HUES6 (cell line): ENCODE measurements at regions not wholly inside any gene's neighbourhood (a gene's known extent, or its start where the extent isn't known, plus 50 kb on each side); places are given as distances from the start of the nearest gene placed in this dataset.

Experiments used
- H3K27ac ChIP-seq: 2 replicates; pipeline ENCODE4 v1.7.0; 2013; ENCODE audit warnings: low read depth, mild to moderate bottlenecking, low read length, inconsistent platforms
- H3K27me3 ChIP-seq: 2 replicates; pipeline ENCODE4 v1.6.1; 2013; ENCODE audit warnings: low read length; ENCODE audit not compliant: control insufficient read depth, insufficient read depth
- H3K36me3 ChIP-seq: 2 replicates; pipeline ENCODE4 v1.6.1; 2013; ENCODE audit warnings: low read length; ENCODE audit not compliant: control insufficient read depth, insufficient read depth
- H3K4me1 ChIP-seq: 2 replicates; pipeline ENCODE4 v1.6.1; 2013; ENCODE audit warnings: low read length; ENCODE audit not compliant: control insufficient read depth, insufficient read depth
- H3K4me3 ChIP-seq: 2 replicates; pipeline ENCODE4 v1.5.1; 2013; ENCODE audit warnings: low read depth, low read length
- H3K9ac ChIP-seq: one replicate; pipeline ENCODE4 v1.6.1; 2013; ENCODE audit warnings: mild to moderate bottlenecking, low read length
- H3K9me3 ChIP-seq: 2 replicates; pipeline ENCODE4 v1.6.1; 2013; ENCODE audit warnings: low read depth, low read length; ENCODE audit not compliant: control insufficient read depth, insufficient read depth

DNA sequence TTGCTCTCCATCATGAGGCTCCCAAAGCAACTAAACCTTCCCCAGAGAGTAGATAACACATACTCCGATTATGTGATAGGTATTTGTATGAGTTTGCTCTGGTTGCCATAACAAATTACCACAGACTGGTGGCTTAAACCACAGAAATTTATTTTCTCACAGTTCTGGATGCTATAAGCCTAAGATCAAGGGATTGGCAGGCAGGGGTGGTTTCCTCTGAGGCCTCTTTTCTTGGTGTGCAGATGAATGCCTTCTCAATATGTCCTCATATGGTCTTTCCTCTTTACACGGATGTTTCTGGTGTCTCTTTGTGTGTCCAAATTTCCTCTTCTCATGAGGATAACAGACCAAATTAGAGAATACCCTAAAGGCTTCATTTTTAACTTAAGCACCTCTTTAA lies 285.8 kb upstream of the GRIP1 start:
- no peaks in the 10 kb centered on the region for H3K27me3 ChIP-seq
- no peak overlapping the region for H3K27ac ChIP-seq
- no peak overlapping the region for H3K4me3 ChIP-seq
- H3K36me3 ChIP-seq = no peaks in the 10 kb centered on the region
- H3K9me3 ChIP-seq = no peaks in the 10 kb centered on the region
- no peak overlapping the region for H3K9ac ChIP-seq
- peaks cover 11% of the 10 kb centered on the region for H3K4me1 ChIP-seq

DNA sequence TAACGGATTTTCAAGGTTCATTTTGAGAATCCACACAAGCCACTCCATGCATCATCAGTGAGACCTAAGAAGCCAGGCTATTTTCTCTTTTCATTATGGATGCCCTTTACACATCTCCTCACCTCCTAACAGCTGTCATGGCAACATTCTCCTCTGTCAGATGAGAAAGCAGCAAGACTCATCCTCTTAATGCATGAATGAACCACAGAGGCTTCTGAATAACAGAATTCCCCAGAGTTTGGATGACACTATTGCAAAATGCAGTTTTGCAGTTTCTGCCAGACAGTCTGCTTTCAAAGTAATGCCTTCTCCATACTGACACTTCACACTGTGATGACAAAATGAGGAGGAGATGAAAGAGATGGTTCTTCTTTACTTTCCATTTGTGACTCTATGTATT lies 286.7 kb upstream of the GRIP1 start:
- no peaks in the 10 kb centered on the region for H3K36me3 ChIP-seq
- H3K27ac ChIP-seq = no peak overlapping the region
- no peak overlapping the region for H3K4me3 ChIP-seq
- no peaks in the 10 kb centered on the region for H3K27me3 ChIP-seq
- H3K9ac ChIP-seq = no peak overlapping the region
- H3K9me3 ChIP-seq = no peaks in the 10 kb centered on the region
- H3K4me1 ChIP-seq = peaks cover 6% of the 10 kb centered on the region

DNA sequence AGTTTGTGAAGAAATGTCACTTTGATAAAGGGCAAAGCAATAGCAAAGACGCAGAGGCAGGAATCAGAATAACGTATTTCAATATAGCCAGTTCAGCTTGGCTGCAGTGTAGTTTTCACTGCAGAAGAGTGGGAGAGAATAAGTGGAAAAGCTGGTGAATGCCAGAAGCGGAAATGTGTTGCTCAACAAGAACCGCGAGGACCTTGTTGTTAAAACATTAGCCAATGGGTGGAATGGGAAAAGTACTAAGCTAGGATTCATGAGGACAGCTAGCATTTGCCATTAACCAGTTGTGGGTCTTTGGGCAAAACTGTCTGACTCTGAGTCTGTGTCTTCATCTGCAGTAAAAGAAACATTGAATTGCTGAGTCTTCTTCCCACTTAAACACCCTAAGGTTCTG lies 292.9 kb upstream of the GRIP1 start:
- H3K27me3 ChIP-seq = no peaks in the 10 kb centered on the region
- no peak overlapping the region for H3K4me3 ChIP-seq
- H3K36me3 ChIP-seq = no peaks in the 10 kb centered on the region
- no peaks in the 10 kb centered on the region for H3K4me1 ChIP-seq
- H3K9me3 ChIP-seq = no peaks in the 10 kb centered on the region
- H3K9ac ChIP-seq = no peak overlapping the region
- no peak overlapping the region for H3K27ac ChIP-seq

DNA sequence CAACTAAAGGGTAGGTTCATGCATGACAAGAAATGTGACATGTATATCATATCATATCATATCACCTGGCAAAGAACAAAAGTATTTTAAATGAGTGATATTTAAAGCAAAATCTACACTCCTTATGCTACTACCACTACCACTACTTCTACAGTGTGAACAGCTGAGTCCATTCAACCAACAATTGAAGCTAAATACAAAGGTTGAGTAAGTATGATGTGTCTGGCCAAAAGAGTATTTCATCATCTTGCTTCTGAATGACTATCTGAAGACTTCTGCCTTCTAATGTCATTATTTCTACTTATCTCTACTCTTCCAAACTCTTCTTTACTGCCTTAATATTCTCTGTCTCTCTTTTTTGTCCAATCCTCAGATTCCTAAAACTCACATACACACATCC lies 292.6 kb upstream of the CAND1 start:
- Histone ChIP-seq H3K27me3 (no peaks in the 10 kb centered on the region), H3K36me3 (no peaks in the 10 kb centered on the region), H3K4me1 (0 out of 2 replicates have a peak, but pooled peaks cover 2% of the 10 kb centered on the region), H3K27ac (no peak overlapping the region), H3K9me3 (no peaks in the 10 kb centered on the region), H3K9ac (no peak overlapping the region), H3K4me3 (no peak overlapping the region)

DNA sequence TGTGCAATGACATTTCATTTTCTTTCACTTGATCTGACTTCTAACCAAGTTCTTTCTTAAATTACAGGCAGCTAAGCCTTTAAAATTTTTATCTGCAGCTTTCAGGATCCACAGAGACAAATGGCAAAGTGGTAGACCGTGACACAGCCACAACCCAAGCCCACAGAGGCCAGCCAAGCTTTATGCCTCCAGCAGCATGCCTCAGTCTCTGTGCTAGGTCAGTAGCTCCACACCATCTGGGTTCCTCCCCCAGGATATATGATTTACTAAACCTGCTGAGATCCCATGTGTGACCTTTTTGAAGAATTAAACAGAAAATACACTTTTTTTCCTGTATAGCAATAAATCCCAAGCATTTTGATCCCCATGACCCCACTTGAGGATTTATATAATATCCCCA lies 290.4 kb upstream of the CAND1 start:
- no peaks in the 10 kb centered on the region for H3K27me3 ChIP-seq
- H3K4me3 ChIP-seq = no peak overlapping the region
- H3K4me1 ChIP-seq = 0 out of 2 replicates have a peak, but pooled peaks cover 2% of the 10 kb centered on the region
- H3K27ac ChIP-seq = no peak overlapping the region
- H3K36me3 ChIP-seq = no peaks in the 10 kb centered on the region
- no peak overlapping the region for H3K9ac ChIP-seq
- 0 out of 2 replicates have a peak, but pooled peaks cover 4% of the 10 kb centered on the region for H3K9me3 ChIP-seq

DNA sequence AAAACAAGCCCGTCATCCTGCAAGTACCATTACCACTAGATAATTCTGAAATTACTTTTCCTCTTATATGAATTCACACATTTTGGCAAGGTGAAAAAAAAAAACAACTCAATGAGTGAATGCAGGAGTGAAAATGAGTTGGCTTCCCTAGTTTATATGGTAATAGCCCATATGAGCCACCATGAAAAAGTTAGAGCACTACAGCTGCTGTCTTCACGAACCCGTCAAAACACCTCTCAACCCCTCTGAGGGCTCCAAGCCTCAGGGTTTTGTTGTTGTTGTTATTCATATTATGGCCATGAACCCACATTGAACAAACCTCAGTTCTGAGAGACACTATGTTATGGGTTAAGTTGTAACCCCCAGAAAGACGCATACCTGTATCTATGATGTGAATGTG lies 289.9 kb upstream of the CAND1 start:
- H3K9ac ChIP-seq = no peak overlapping the region
- H3K36me3 ChIP-seq = no peaks in the 10 kb centered on the region
- H3K27ac ChIP-seq = no peak overlapping the region
- no peak overlapping the region for H3K4me3 ChIP-seq
- no peaks in the 10 kb centered on the region for H3K27me3 ChIP-seq
- H3K4me1 ChIP-seq = 0 out of 2 replicates have a peak, but pooled peaks cover 2% of the 10 kb centered on the region
- H3K9me3 ChIP-seq = 0 out of 2 replicates have a peak, but pooled peaks cover 4% of the 10 kb centered on the region

DNA sequence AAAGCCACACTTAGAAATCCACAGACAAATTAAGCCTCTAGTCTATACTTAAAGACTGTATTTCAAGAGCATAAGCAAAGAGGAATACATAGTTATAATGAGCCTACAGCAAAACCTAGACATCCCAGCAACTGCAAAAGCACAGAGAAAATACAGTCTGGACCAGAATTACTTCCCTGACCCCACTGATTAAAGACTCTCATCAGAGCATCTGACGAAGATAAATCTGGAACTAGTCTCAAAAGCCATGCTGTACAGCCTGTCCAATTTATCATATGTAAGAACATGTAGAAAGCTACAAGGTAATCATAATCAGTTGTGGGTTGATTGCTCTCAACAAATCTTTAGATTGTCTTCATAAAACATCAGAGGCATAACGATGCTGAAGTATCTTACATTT lies 285.1 kb upstream of the CAND1 start:
- Histone ChIP-seq H3K27me3 (no peaks in the 10 kb centered on the region), H3K36me3 (no peaks in the 10 kb centered on the region), H3K4me1 (no peaks in the 10 kb centered on the region), H3K4me3 (no peak overlapping the region), H3K9me3 (0 out of 2 replicates have a peak, but pooled peaks cover 4% of the 10 kb centered on the region), H3K27ac (no peak overlapping the region), H3K9ac (no peak overlapping the region)

DNA sequence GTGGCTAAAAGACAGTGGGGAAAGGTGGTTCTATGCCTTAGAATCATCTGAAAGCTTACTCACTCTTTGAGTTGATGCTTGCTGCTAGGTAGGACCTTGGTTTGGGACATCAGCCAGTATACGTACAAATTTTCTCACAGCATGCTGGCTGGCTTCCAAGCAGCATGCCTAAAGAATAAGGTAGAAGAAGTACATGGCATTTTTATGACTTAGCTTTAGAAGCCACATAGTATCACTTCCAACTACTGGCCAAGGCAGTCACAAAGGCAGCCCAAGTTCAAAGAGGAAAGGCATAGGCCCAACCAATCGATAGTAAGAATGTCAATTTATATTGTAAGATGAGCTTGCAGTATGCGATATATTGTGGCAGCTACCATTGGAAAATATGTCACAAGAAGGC lies 284.2 kb upstream of the CAND1 start:
- Histone ChIP-seq H3K36me3 (no peaks in the 10 kb centered on the region), H3K9ac (no peak overlapping the region), H3K4me3 (no peak overlapping the region), H3K27ac (no peak overlapping the region), H3K9me3 (0 out of 2 replicates have a peak, but pooled peaks cover 4% of the 10 kb centered on the region), H3K4me1 (no peaks in the 10 kb centered on the region), H3K27me3 (no peaks in the 10 kb centered on the region)

DNA sequence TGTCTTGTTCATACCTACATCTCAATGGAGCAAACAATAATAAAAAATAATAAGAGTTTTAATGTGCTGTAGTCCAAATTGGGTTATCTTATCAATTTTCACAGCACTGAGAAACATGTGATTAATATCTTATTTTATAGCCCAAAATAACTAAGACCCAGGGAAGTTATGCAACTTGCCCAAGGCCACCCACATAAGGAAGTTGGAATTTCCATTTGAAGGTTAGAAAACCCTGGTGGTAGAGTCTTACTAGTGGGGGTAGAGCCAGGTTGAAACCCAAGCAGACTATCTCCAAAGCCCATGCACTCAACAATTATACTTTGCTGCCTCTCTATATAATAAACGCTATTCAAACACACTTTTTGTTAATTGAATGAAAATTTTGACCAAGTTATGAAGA lies 270.0 kb upstream of the CAND1 start:
- no peaks in the 10 kb centered on the region for H3K9me3 ChIP-seq
- H3K9ac ChIP-seq = no peak overlapping the region
- no peak overlapping the region for H3K27ac ChIP-seq

DNA sequence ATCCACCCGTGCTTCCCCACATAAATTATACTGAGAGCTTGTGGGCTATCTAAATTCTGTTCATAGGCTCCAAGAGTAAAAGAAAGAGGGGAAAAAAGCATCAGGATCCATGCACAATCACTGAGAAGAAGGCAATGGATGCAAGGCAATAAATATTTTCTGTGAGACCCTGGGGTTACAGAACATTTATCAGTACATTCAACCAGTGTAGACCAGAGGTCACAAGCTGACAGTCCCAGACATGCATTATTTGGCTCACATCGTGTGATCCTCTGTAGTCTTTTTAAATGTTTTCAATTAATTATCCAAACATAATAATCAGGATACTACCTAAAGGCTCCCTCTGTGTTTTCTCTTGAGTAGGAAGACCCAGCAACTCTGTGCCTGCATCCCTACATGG lies 267.9 kb upstream of the CAND1 start:
- H3K9me3 ChIP-seq = no peaks in the 10 kb centered on the region
- no peak overlapping the region for H3K4me3 ChIP-seq
- no peaks in the 10 kb centered on the region for H3K27me3 ChIP-seq
- H3K4me1 ChIP-seq = 0 out of 2 replicates have a peak, but pooled peaks cover 2% of the 10 kb centered on the region
- H3K9ac ChIP-seq = no peak overlapping the region
- H3K36me3 ChIP-seq = no peaks in the 10 kb centered on the region
- no peak overlapping the region for H3K27ac ChIP-seq

More for the DNA sequence above, 270.0 kb upstream of the CAND1 start:
- no peaks in the 10 kb centered on the region for H3K36me3 ChIP-seq
- H3K4me1 ChIP-seq = 0 out of 2 replicates have a peak, but pooled peaks cover 2% of the 10 kb centered on the region
- H3K27me3 ChIP-seq = no peaks in the 10 kb centered on the region
- H3K4me3 ChIP-seq = no peak overlapping the region

DNA sequence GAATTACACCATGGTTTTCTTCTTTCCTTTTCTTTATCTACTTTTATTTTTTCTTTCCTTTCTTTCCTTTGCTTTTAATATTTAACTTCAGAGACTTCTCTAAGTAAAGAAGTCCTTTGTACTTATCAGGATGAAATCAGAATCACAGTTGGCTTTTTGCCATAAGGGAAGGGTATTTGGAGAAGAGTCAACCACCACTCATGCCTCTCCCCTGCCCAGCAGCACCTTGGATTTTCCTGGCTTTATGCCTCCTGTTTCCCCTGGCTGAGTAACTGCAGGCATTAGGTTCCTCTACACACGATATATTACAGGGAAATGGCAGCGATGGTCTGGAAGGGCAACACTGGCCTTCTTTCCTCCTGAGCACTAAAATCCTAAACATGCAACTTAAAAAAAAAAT lies 266.4 kb upstream of the CAND1 start:
- H3K27me3 ChIP-seq = no peaks in the 10 kb centered on the region
- no peaks in the 10 kb centered on the region for H3K36me3 ChIP-seq
- H3K27ac ChIP-seq = no peak overlapping the region
- no peaks in the 10 kb centered on the region for H3K4me1 ChIP-seq
- H3K4me3 ChIP-seq = no peak overlapping the region
- no peak overlapping the region for H3K9ac ChIP-seq
- H3K9me3 ChIP-seq = no peaks in the 10 kb centered on the region

DNA sequence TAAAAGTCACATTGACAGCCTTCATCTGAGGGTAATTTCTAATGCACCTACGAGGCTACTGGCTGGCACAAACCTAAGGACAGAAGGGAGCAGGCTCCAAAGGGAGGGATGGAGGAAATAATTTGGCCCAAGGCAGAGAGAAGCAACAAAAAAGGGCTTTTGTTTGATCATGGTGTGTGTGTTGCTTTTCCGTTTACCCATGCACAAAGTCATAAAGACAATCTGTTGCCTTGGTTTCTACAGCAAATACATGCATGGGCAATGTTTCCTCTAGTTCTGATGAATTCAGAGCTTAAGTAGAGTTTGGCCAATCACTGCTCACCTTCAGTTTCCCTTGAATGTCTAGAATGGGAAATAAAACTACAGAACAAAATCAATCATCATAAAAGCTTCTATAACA lies 262.5 kb upstream of the CAND1 start:
- no peaks in the 10 kb centered on the region for H3K36me3 ChIP-seq
- no peak overlapping the region for H3K9ac ChIP-seq
- H3K4me3 ChIP-seq = no peak overlapping the region
- H3K4me1 ChIP-seq = no peaks in the 10 kb centered on the region
- no peaks in the 10 kb centered on the region for H3K27me3 ChIP-seq
- no peak overlapping the region for H3K27ac ChIP-seq
- no peaks in the 10 kb centered on the region for H3K9me3 ChIP-seq
